ENCODE measurements at regions not wholly inside any gene's neighbourhood (a gene's known extent, or its start where the extent isn't known, plus 50 kb on each side); places are given as distances from the start of the nearest gene placed in this dataset.

GRCh38 chr15:62631076-62631724 lies 411.3 kb upstream of the TPM1 start:
- TF ChIP-seq CTCF (IDR thresholded peaks at IDR 0.05) (no peak), ZFX (IDR thresholded peaks at IDR 0.05; ENCODE audit: borderline replicate concordance) (no peak)
- H3K27ac ChIP-seq: no peak overlapping the region

DNA sequence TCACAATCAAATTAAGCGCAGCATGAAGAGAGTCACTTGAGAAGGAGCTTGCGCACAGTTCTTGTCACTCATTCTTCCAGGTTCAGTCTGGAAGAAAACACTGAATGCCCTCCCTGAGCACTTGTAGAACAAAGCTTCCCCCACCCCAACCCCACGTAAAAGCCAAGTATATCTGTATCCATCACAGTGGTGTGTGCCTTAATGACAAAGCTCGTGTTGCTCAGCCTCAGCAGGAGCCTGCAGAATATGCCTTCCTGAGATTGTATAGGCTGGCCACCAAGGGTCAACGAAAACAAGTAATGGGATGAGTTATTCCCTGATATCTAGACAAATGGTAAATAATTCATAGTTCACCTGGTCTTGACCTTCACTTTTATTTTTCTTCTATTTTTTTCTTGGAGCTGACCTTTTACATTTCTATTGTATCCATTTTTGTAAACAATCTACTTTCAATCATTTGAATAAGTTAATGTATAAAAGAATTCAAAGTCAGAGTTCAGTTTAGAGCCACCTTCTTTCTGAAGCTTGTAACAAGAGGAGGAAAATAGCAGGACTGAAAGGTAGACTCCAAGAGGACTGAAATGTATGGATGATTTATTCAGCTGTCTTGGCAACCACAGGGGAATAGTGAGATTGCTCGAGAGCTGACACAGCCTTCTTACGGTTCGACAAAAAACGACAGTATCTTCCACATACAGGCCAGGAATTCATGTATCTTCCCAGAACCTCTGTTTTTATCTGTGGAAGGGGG lies 405.5 kb upstream of the TPM1 start:
- TF ChIP-seq CTCF (IDR thresholded peaks at IDR 0.05) (no peak), ZFX (IDR thresholded peaks at IDR 0.05; ENCODE audit: borderline replicate concordance) (no peak)
- H3K27ac ChIP-seq: no peak overlapping the region

DNA sequence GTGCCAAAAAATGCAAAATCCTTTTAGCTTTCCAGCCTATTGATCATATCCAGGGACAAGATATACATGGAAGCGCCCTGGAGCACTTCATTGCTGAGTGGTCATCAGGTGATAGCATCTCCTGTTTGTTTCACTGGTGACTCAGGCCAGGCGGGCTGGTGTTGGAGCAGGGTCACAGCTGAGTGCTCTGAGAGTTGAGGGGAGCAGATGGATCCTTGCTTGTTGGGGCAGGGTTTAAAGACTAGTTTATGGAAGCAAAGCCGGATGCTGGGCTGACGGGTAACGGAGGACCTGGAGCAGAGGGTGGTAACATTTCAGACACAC lies 405.0 kb upstream of the TPM1 start:
- no peak overlapping the region for H3K27ac ChIP-seq
- no peak for TF ChIP-seq ZFX (IDR thresholded peaks at IDR 0.05; ENCODE audit: borderline replicate concordance)
- TF ChIP-seq CTCF (IDR thresholded peaks at IDR 0.05): no peak

- TF ChIP-seq CTCF (IDR thresholded peaks at IDR 0.05) (no peak), ZFX (IDR thresholded peaks at IDR 0.05; ENCODE audit: borderline replicate concordance) (no peak)
- H3K27ac ChIP-seq: no peak overlapping the region
Measured at GRCh38 chr15:62637950-62638619, 404.5 kb upstream of the TPM1 start.

GRCh38 chr15:62639432-62639831 lies 403.1 kb upstream of the TPM1 start:
- no peak for TF ChIP-seq ZFX (IDR thresholded peaks at IDR 0.05; ENCODE audit: borderline replicate concordance)
- no peak for TF ChIP-seq CTCF (IDR thresholded peaks at IDR 0.05)
- H3K27ac ChIP-seq: no peak overlapping the region

DNA sequence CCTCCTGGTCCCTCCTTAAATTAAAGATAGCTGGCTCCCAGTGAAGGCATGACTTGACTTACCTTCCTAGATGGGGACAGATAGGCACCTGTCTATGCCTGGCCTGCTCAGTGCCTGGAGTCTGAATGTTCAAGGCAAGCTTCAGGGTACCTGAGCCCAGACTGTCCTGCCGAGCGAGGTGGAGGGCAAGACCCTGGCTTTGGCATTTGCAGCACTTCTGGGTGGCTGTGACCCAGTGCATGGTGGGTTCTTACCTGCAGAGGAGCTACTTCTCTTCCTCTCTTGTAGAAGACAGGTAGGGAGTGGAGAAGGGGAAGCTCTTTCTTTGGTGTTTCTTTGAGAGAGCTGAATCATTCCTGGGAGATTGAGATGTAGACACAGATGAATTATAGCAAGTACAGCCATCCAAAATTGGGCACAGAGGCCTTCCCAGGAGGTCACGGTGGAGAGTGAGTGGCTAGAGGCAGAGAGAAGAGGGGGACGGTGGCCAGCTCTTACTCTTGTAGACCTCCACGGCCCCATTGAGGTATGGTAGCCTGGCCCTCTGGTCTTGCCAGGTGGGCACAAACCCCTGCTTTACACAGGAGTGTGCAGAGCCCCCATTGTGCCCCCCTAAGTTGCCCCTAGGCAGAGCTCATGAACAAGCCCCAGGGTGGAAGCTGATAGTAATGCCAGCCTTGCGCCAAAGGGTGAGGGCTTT lies 402.5 kb upstream of the TPM1 start:
- TF ChIP-seq CTCF (IDR thresholded peaks at IDR 0.05): no peak
- no peak for TF ChIP-seq ZFX (IDR thresholded peaks at IDR 0.05; ENCODE audit: borderline replicate concordance)
- no peak overlapping the region for H3K27ac ChIP-seq

Measured in 22Rv1 (cell line).